HEK293T (cell line): ENCODE measurements at regions not wholly inside any gene's neighbourhood (a gene's known extent, or its start where the extent isn't known, plus 50 kb on each side); places are given as distances from the start of the nearest gene placed in this dataset.

ENCODE experiments used
- ARNT ChIP-seq: fragments of 450-650 bp; IDR thresholded peaks from 2 replicates; pipeline ENCODE4 v1.6.1; 2017; ENCODE audit warnings: mild to moderate bottlenecking
- BHLHE40 ChIP-seq: fragments of 450-650 bp; IDR thresholded peaks from 2 replicates; pipeline ENCODE4 v1.6.1; 2016; ENCODE audit warnings: mild to moderate bottlenecking, moderate library complexity, borderline replicate concordance
- CTBP1 ChIP-seq: fragments of 450-650 bp; IDR thresholded peaks from 2 replicates; pipeline ENCODE4 v1.6.1; 2016; ENCODE audit warnings: borderline replicate concordance
- ELF4 ChIP-seq: fragments of 450-650 bp; IDR thresholded peaks from 2 replicates; pipeline ENCODE4 v1.6.1; 2017; ENCODE audit warnings: antibody characterized with exemption
- FOXA1 ChIP-seq: fragments of 450-650 bp; IDR thresholded peaks from 2 replicates; pipeline ENCODE4 v1.6.1; 2016; ENCODE audit warnings: mild to moderate bottlenecking
- FOXK2 ChIP-seq: fragments of 450-650 bp; IDR thresholded peaks from 2 replicates; pipeline ENCODE4 v1.6.1; 2016; ENCODE audit warnings: mild to moderate bottlenecking
- FOXM1 ChIP-seq: fragments of 450-650 bp; IDR thresholded peaks from 2 replicates; pipeline ENCODE4 v1.6.1; 2017; ENCODE audit warnings: mild to moderate bottlenecking, borderline replicate concordance
- LEF1 ChIP-seq: fragments of 450-650 bp; IDR thresholded peaks from 2 replicates; pipeline ENCODE4 v1.6.1; 2017; ENCODE audit warnings: mild to moderate bottlenecking, borderline replicate concordance
- NFRKB ChIP-seq: fragments of 450-650 bp; IDR thresholded peaks from 2 replicates; pipeline ENCODE4 v1.6.1; 2016; ENCODE audit warnings: mild to moderate bottlenecking, moderate library complexity
- SP1 ChIP-seq: fragments of 450-650 bp; IDR thresholded peaks from 2 replicates; pipeline ENCODE4 v1.6.1; 2017
- TARDBP ChIP-seq: fragments of 450-650 bp; IDR thresholded peaks from 2 replicates; pipeline ENCODE4 v1.6.1; 2016
- ZNF384 ChIP-seq: fragments of 450-650 bp; IDR thresholded peaks from 2 replicates; pipeline ENCODE4 v1.6.1; 2016

DNA sequence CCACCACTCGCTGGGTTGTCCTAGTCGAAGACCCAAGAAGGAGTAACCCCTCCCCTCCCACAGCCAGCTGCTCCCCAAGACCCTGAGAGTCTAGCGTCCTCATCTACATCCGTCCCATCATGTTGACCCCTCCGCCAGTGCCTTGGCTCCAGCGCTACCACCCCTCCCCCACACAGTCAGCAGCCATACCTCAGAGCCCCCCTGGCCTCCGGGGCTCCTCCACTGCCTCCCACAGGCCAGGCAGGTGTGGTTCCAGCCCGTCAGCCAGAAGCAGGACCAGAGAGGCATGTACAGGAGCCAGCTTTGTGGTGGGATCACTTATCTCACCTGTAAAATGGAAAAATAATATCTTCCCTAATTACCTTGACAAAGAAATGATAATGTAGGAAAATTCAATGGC, 51.5 kb upstream of the PHF21B start:
- TF ChIP-seq FOXK2 (no peak), TARDBP (no peak), NFRKB (no peak), LEF1 (no peak), BHLHE40 (no peak), ARNT (no peak), ELF4 (no peak), ZNF384 (no peak), SP1 (no peak), FOXM1 (no peak), FOXA1 (no peak), CTBP1 (no peak)
